ENCODE measurements at regions not wholly inside any gene's neighbourhood (a gene's known extent, or its start where the extent isn't known, plus 50 kb on each side); places are given as distances from the start of the nearest gene placed in this dataset.

- no peaks in the 10 kb centered on the region for H3K27me3 ChIP-seq (ENCODE audit: low read depth)
- TF ChIP-seq, protein P1, sequence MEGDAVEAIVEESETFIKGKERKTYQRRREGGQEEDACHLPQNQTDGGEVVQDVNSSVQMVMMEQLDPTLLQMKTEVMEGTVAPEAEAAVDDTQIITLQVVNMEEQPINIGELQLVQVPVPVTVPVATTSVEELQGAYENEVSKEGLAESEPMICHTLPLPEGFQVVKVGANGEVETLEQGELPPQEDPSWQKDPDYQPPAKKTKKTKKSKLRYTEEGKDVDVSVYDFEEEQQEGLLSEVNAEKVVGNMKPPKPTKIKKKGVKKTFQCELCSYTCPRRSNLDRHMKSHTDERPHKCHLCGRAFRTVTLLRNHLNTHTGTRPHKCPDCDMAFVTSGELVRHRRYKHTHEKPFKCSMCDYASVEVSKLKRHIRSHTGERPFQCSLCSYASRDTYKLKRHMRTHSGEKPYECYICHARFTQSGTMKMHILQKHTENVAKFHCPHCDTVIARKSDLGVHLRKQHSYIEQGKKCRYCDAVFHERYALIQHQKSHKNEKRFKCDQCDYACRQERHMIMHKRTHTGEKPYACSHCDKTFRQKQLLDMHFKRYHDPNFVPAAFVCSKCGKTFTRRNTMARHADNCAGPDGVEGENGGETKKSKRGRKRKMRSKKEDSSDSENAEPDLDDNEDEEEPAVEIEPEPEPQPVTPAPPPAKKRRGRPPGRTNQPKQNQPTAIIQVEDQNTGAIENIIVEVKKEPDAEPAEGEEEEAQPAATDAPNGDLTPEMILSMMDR (IDR thresholded peaks at IDR 0.05; ENCODE audit: borderline replicate concordance): no peak
- DNase-seq: no peak
- no peaks in the 10 kb centered on the region for H3K4me1 ChIP-seq
- intact Hi-C loops (cut with micrococcal nuclease): no loop called here
- peaks cover 55% of the 10 kb centered on the region for H3K9me3 ChIP-seq (replicated peaks)
- H3K4me3 ChIP-seq: no peak overlapping the region
- H3K27ac ChIP-seq (replicated peaks): no peak overlapping the region
- H3K36me3 ChIP-seq: no peaks in the 10 kb centered on the region
These were observed 94.7 kb upstream of the TSPAN8 start for GRCh38 chr12:71252473-71252872.

DNA sequence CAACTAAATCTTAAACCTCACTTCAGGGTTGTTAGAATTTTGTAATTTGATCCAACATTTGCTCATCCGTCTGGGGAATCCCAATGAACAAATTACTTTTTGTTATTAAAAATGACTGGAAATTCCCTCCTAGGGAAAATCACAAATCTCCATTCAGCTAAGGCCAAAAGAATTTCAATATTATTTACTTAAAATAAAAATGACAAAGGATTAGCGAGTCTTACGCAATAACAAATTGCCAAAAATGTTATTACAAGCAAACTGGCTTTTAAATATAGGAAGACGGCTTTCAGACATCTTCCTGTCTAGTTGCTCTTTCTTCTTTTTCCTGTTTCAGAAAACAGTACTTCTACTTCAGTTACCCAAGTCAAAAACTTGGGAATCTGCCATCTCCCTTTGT is 92.4 kb upstream of the TSPAN8 start:
- H3K27me3 ChIP-seq (ENCODE audit: low read depth): no peaks in the 10 kb centered on the region
- intact Hi-C loops (cut with micrococcal nuclease): no loop called here
- no peak overlapping the region for H3K4me3 ChIP-seq
- TF ChIP-seq, protein P1 (IDR thresholded peaks at IDR 0.05; ENCODE audit: borderline replicate concordance): no peak
- H3K36me3 ChIP-seq: no peaks in the 10 kb centered on the region
- no peak for DNase-seq
- no peak overlapping the region for H3K27ac ChIP-seq (replicated peaks)
- H3K4me1 ChIP-seq: no peaks in the 10 kb centered on the region
- H3K9me3 ChIP-seq (replicated peaks): peaks cover 53% of the 10 kb centered on the region

- intact Hi-C loops (cut with micrococcal nuclease): no loop called here
- Histone ChIP-seq H3K36me3 (no peaks in the 10 kb centered on the region), H3K27ac (replicated peaks) (no peak overlapping the region), H3K4me1 (no peaks in the 10 kb centered on the region), H3K4me3 (no peak overlapping the region), H3K9me3 (replicated peaks) (peaks cover 24% of the 10 kb centered on the region), H3K27me3 (ENCODE audit: low read depth) (no peaks in the 10 kb centered on the region)
- TF ChIP-seq, protein P1 (IDR thresholded peaks at IDR 0.05; ENCODE audit: borderline replicate concordance): no peak
- no peak for DNase-seq
These were observed 85.6 kb upstream of the TSPAN8 start for GRCh38 chr12:71243370-71243769.

DNA sequence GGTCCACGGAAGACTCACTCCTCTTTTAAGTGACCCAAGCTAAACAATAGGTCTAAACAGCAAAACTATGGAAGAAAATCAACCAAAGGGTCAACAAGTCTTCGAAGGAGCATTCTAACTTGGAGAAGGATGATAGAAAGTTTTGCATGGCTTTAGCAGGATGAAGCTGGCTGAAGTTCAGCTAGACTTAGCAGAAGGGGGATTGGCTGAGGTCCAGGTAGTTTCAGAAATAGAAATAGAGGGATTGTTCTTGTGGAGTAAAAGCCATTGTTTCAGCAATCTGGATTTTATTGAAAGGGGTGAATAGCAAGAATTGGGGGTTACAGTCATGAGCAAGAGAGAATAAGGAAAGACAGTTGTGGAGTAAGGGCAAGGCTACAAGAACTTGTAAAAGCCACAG is 84.7 kb upstream of the TSPAN8 start:
- Histone ChIP-seq H3K36me3 (no peaks in the 10 kb centered on the region), H3K27ac (replicated peaks) (no peak overlapping the region), H3K4me1 (no peaks in the 10 kb centered on the region), H3K27me3 (ENCODE audit: low read depth) (no peaks in the 10 kb centered on the region), H3K4me3 (no peak overlapping the region), H3K9me3 (replicated peaks) (peaks cover 15% of the 10 kb centered on the region)
- intact Hi-C loops (cut with micrococcal nuclease): no loop called here
- TF ChIP-seq, protein P1 (IDR thresholded peaks at IDR 0.05; ENCODE audit: borderline replicate concordance): no peak
- no peak for DNase-seq

- no peak for DNase-seq
- Histone ChIP-seq H3K9me3 (replicated peaks) (peaks cover 11% of the 10 kb centered on the region), H3K27ac (replicated peaks) (no peak overlapping the region), H3K4me3 (no peak overlapping the region), H3K27me3 (ENCODE audit: low read depth) (no peaks in the 10 kb centered on the region), H3K4me1 (no peaks in the 10 kb centered on the region), H3K36me3 (no peaks in the 10 kb centered on the region)
- TF ChIP-seq, protein P1 (IDR thresholded peaks at IDR 0.05; ENCODE audit: borderline replicate concordance): no peak
- intact Hi-C loops (cut with micrococcal nuclease): no loop called here
These were observed 83.1 kb upstream of the TSPAN8 start for GRCh38 chr12:71240946-71241345.

DNA sequence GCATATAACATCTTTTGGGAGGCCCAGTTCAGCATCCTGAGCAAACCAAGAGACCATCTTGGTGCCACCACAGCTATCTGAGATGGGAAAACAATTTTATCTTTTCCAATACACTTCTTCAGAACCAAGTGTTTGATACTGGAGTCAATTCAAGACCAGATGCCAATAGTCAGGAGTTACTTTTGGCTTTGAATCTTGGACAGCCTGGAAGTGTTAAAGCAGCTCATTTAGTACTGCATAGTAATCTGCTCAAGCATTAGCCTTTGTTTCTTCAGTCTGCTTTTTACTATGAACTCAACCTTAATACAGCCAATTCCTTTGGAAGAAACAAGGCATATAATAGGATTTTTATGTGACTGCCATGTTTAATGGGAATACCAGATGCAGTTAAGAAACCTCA is 81.9 kb upstream of the TSPAN8 start:
- intact Hi-C loops (cut with micrococcal nuclease): no loop called here
- no peak overlapping the region for H3K27ac ChIP-seq (replicated peaks)
- H3K4me1 ChIP-seq: no peaks in the 10 kb centered on the region
- no peaks in the 10 kb centered on the region for H3K36me3 ChIP-seq
- no peak overlapping the region for H3K4me3 ChIP-seq
- no peak for DNase-seq
- no peaks in the 10 kb centered on the region for H3K27me3 ChIP-seq (ENCODE audit: low read depth)
- peaks cover 11% of the 10 kb centered on the region for H3K9me3 ChIP-seq (replicated peaks)
- TF ChIP-seq, protein P1 (IDR thresholded peaks at IDR 0.05; ENCODE audit: borderline replicate concordance): no peak
